Activated naive CD4-positive, alpha-beta T cell treated with anti-CD3 and anti-CD28 coated beads for 36 hours (primary cell): ENCODE measurements at regions not wholly inside any gene's neighbourhood (a gene's known extent, or its start where the extent isn't known, plus 50 kb on each side); places are given as distances from the start of the nearest gene placed in this dataset.
"Not testable (repeated sequence)": the region's sequence is repeated elsewhere in the genome, so short reads cannot be mapped to it uniquely, and the experiment has no call there.

Experiments
- CTCF ChIA-PET: fragments of 350-600 bp; sonication (Branson Sonifier 250); formaldehyde crosslinking; loops from one replicate; lab custom pipeline; 2021; ENCODE audit warnings: antibody characterized with exemption; lab: Charles Lee
- DNase-seq: peaks from one replicate; pipeline ENCODE4 v3.0.0-alpha.2; 2020
- H3K27ac Mint-ChIP-seq: one replicate; pipeline ENCODE4 v1.8.0; 2021; ENCODE audit warnings: mild to moderate bottlenecking, mixed read lengths
- H3K27me3 Mint-ChIP-seq: one replicate; pipeline ENCODE4 v1.8.0; 2021; ENCODE audit warnings: low read depth, mixed read lengths
- H3K36me3 Mint-ChIP-seq: one replicate; pipeline ENCODE4 v1.8.0; 2021; ENCODE audit warnings: low read depth, mixed read lengths
- H3K4me1 Mint-ChIP-seq: one replicate; pipeline ENCODE4 v1.8.0; 2021; ENCODE audit warnings: low read depth, mixed read lengths
- H3K4me3 Mint-ChIP-seq: one replicate; pipeline ENCODE4 v1.8.0; 2021; ENCODE audit warnings: mild to moderate bottlenecking, moderate library complexity, mixed read lengths
- H3K9me3 Mint-ChIP-seq: one replicate; pipeline ENCODE4 v1.8.0; 2021; ENCODE audit warnings: mixed read lengths
- intact Hi-C: fragments of 100-400 bp; cut with micrococcal nuclease; formaldehyde crosslinking; loops from one replicate; pipeline ENCODE4 v1.15.1; 2023

DNA sequence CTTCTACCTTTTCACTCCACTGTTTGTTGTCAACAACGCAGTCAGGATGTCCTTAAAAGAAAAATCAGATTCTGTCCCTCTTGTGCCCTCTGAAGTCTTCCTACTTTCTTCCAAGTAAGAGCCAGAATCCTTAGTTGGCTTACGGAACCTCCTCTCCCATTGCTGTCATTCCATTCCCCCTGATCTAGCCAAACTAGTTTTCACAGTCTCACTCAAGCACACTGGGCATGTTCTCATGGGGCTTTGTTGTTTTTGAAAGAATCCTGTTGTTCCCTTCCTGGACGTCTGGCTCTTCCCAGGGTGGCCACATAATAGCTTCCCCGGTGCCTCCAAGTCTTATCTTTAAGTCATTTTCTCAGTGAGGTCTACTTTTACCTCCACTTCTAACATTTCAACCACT is 158.6 kb upstream of the ELAC2 start:
- H3K4me3 Mint-ChIP-seq: no peak overlapping the region
- no peak overlapping the region for H3K27ac Mint-ChIP-seq
- peaks cover 22% of the 10 kb centered on the region for H3K9me3 Mint-ChIP-seq
- no peaks in the 10 kb centered on the region for H3K36me3 Mint-ChIP-seq
- DNase-seq: no peak
- H3K4me1 Mint-ChIP-seq: no peaks in the 10 kb centered on the region
- CTCF ChIA-PET: no interaction called here
- intact Hi-C loops: no loop called here
- peaks cover 4% of the 10 kb centered on the region for H3K27me3 Mint-ChIP-seq

DNA sequence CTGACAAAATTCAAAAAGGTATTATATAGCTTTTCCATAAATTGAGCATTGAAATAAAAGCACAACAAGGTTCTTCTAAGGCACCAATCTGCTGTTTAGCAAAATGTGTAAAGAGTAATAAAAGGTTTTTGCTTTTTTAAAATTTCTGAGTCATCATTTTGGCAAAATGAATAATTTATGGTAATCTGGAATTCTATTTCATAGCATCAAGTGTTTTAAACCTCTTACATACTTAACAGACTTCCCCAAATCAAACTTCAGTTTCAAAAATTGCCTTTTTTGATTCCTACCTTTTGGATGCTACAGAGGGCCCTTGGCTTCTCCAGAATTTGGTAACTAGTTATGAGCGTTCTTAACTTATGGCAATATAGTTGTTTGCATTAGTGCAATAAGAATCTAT is 154.0 kb upstream of the ELAC2 start:
- CTCF ChIA-PET: no interaction called here
- H3K9me3 Mint-ChIP-seq: peaks cover 30% of the 10 kb centered on the region
- intact Hi-C loops: no loop called here
- no peaks in the 10 kb centered on the region for H3K36me3 Mint-ChIP-seq
- no peaks in the 10 kb centered on the region for H3K4me1 Mint-ChIP-seq
- no peaks in the 10 kb centered on the region for H3K27me3 Mint-ChIP-seq
- H3K4me3 Mint-ChIP-seq: no peak overlapping the region
- no peak overlapping the region for H3K27ac Mint-ChIP-seq
- DNase-seq: no peak

GRCh38 chr17:13162361-13162760 is 144.5 kb upstream of the ELAC2 start:
- Mint-ChIP-seq H3K4me3 (no peak overlapping the region), H3K27me3 (peaks cover 9% of the 10 kb centered on the region), H3K4me1 (no peaks in the 10 kb centered on the region), H3K36me3 (no peaks in the 10 kb centered on the region), H3K27ac (no peak overlapping the region), H3K9me3 (no peaks in the 10 kb centered on the region)
- intact Hi-C loops: no loop called here
- no peak for DNase-seq
- CTCF ChIA-PET: no interaction called here

DNA sequence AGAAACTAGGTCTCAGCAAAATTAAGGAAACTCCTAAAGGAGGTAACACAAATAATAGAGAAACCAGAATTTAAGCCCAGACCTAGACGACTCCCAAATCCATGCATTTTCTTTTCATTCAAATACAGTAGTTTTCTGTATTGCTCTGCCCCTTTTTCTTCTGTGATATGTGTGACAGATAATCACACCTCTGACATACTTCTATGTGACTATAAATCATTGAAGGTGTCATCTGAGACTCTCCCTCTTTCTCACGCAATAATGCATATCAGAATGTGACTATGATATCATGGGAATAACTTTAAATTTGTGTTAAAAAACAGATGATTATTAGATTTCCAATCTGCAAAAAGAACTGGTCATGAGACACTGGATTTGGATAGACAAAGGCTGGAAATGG is 143.0 kb upstream of the ELAC2 start:
- CTCF ChIA-PET: no interaction called here
- H3K9me3 Mint-ChIP-seq: no peaks in the 10 kb centered on the region
- intact Hi-C loops: no loop called here

GRCh38 chr17:13160296-13160695 is 142.5 kb upstream of the ELAC2 start:
- intact Hi-C loops: no loop called here
- DNase-seq: no peak
- Mint-ChIP-seq H3K4me1 (no peaks in the 10 kb centered on the region), H3K4me3 (no peak overlapping the region), H3K36me3 (no peaks in the 10 kb centered on the region), H3K27me3 (peaks cover 2% of the 10 kb centered on the region), H3K27ac (no peak overlapping the region), H3K9me3 (no peaks in the 10 kb centered on the region)
- CTCF ChIA-PET: no interaction called here

More for the DNA sequence above, 143.0 kb upstream of the ELAC2 start:
- Mint-ChIP-seq H3K36me3 (no peaks in the 10 kb centered on the region), H3K27me3 (peaks cover 3% of the 10 kb centered on the region), H3K27ac (no peak overlapping the region), H3K4me3 (no peak overlapping the region), H3K4me1 (no peaks in the 10 kb centered on the region)
- DNase-seq: no peak

DNA sequence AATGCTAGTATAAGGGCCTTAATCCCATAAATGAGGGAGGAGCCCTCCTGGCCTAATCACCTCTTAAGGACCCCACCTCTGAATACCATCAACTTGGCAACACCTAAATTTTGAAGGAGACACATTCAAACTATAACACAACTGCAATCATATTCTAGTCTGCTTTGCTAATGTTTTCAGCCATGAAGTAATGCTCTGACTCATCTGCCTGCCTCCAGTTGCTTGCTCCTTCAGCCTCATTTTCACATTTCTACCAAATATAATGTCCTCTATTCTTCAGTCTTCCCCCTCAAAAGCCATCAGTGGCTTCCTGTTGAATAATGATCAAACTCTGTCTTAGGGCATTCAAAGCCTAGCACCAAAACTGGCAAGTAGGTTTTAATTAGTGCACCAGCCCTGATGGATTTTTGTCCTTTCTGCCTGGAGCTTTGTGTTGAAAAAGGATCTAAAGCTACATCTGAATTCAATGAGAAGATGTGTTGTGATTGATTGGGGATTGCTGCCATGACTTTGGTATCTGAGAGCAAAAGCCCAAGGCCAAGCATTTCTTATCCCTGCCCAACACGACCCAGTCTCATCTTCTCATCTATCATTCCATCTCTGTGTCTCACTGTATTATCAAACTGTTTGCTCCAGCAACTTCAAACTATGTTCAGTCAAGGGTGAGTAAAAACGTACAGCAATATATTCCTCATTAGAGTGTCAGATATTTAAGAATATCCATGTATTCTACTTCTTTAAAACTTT is 140.8 kb upstream of the ELAC2 start:
- Mint-ChIP-seq H3K36me3 (no peaks in the 10 kb centered on the region), H3K9me3 (no peaks in the 10 kb centered on the region), H3K4me1 (no peaks in the 10 kb centered on the region), H3K27ac (no peak overlapping the region), H3K27me3 (peaks cover 2% of the 10 kb centered on the region), H3K4me3 (no peak overlapping the region)
- DNase-seq: no peak
- CTCF ChIA-PET: no interaction called here
- intact Hi-C loops: no loop called here

DNA sequence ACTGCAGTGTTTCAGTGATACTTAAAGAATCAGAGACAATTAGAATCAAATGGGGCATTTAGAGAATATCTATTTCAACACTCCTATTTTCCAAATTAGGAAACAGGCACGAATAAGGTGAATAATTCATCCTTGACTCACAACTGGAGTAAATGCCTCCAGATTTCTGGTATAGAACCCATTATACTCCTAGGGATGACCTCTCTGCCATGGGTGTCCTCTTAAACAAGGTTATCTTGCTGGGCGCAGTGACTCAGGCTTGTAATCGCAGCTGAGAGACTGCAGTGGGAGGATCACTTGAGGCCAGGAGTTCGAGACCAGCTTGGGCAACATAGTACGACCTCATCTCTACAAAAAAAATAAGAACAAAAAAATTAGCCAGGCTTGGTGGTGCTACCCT is 139.8 kb upstream of the ELAC2 start:
- intact Hi-C loops: no loop called here
- H3K27me3 Mint-ChIP-seq: peaks cover 2% of the 10 kb centered on the region
- no peaks in the 10 kb centered on the region for H3K4me1 Mint-ChIP-seq
- no peaks in the 10 kb centered on the region for H3K36me3 Mint-ChIP-seq
- CTCF ChIA-PET: no interaction called here
- no peak overlapping the region for H3K27ac Mint-ChIP-seq
- no peak for DNase-seq
- H3K9me3 Mint-ChIP-seq: no peaks in the 10 kb centered on the region
- H3K4me3 Mint-ChIP-seq: no peak overlapping the region

GRCh38 chr17:13154930-13155329 is 137.1 kb upstream of the ELAC2 start:
- DNase-seq: no peak
- no peaks in the 10 kb centered on the region for H3K4me1 Mint-ChIP-seq
- no peak overlapping the region for H3K4me3 Mint-ChIP-seq
- H3K27me3 Mint-ChIP-seq: no peaks in the 10 kb centered on the region
- intact Hi-C loops: no loop called here
- no peaks in the 10 kb centered on the region for H3K36me3 Mint-ChIP-seq
- H3K9me3 Mint-ChIP-seq: no peaks in the 10 kb centered on the region
- H3K27ac Mint-ChIP-seq: no peak overlapping the region
- CTCF ChIA-PET: no interaction called here

DNA sequence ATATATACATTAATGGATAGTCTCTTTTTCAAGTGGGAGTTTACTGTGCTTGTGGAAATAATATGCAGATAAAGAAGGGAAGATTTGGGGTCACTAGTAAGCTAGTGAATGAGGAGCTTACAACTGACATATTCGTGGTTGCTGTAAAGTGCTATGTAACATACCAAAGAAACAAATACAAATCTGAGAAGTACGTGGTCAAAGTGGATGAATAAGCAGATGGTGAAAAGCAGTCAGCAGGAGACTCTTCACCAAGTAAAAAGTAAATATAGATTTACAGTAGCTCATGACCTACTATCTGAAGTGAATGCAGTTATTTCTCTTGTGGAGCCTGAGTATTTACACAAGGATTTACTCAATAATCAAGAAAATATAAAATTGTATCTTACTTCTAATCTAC is 136.6 kb upstream of the ELAC2 start:
- CTCF ChIA-PET: no interaction called here
- Mint-ChIP-seq H3K4me1 (no peaks in the 10 kb centered on the region), H3K27ac (no peak overlapping the region), H3K4me3 (no peak overlapping the region), H3K9me3 (no peaks in the 10 kb centered on the region), H3K27me3 (no peaks in the 10 kb centered on the region), H3K36me3 (no peaks in the 10 kb centered on the region)
- DNase-seq: no peak
- intact Hi-C loops: no loop called here

GRCh38 chr17:13153036-13153435 is 135.2 kb upstream of the ELAC2 start:
- H3K27ac Mint-ChIP-seq: no peak overlapping the region
- H3K4me3 Mint-ChIP-seq: no peak overlapping the region
- no peak for DNase-seq
- CTCF ChIA-PET: no interaction called here
- H3K9me3 Mint-ChIP-seq: no peaks in the 10 kb centered on the region
- H3K27me3 Mint-ChIP-seq: no peaks in the 10 kb centered on the region
- H3K36me3 Mint-ChIP-seq: no peaks in the 10 kb centered on the region
- no peaks in the 10 kb centered on the region for H3K4me1 Mint-ChIP-seq
- intact Hi-C loops: no loop called here

- no peaks in the 10 kb centered on the region for H3K27me3 Mint-ChIP-seq
- DNase-seq: no peak
- CTCF ChIA-PET: no interaction called here
- H3K9me3 Mint-ChIP-seq: no peaks in the 10 kb centered on the region
- intact Hi-C loops: no loop called here
- H3K27ac Mint-ChIP-seq: no peak overlapping the region
- no peaks in the 10 kb centered on the region for H3K4me1 Mint-ChIP-seq
- H3K4me3 Mint-ChIP-seq: no peak overlapping the region
- H3K36me3 Mint-ChIP-seq: no peaks in the 10 kb centered on the region
Measured at GRCh38 chr17:13152501-13152900, 134.7 kb upstream of the ELAC2 start.

DNA sequence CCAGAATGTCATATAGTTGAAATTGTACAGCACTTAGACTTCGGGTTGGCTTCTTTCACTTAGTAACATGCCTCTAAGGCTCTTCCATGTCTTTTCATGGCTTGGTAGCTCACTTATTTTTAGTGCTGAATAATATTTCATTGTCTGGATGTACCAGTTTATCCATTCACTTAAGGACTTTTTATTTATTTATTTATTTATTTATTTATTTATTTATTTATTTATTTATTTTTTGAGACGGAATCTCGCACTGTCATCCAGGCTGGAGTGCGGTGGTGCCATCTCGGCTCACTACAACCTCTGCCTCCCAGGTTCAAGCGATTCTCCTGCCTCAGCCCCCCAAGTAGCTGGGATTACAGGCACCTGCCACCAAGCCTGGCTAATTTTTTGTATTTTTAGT is 132.9 kb upstream of the ELAC2 start:
- H3K9me3 Mint-ChIP-seq, CTCF ChIA-PET, H3K4me1 Mint-ChIP-seq, H3K36me3 Mint-ChIP-seq, H3K27ac Mint-ChIP-seq, intact Hi-C loops, H3K4me3 Mint-ChIP-seq, H3K27me3 Mint-ChIP-seq, DNase-seq: not testable (repeated sequence)

DNA sequence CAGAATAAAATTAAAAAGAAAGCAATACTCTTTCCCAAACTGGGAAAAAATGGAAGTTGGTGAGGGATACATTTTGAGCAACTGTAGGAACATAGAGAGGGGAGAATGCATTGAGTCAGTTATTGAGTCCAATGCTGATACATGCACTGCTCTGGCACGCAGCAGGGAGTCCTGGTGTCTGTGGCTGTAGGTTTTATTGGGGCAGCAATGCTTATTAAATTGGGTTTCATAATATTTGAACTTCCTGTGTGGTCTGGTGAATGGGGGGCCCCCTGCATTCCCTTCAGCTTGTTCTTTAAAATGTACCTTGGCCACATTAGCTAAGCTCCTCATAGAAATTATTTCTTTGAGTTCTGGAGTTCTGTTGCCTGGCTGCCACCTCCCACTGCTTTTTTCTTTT is 125.2 kb upstream of the ELAC2 start:
- Mint-ChIP-seq H3K4me1 (no peaks in the 10 kb centered on the region), H3K4me3 (no peak overlapping the region), H3K27ac (no peak overlapping the region), H3K36me3 (peaks cover 1% of the 10 kb centered on the region), H3K9me3 (peaks cover 11% of the 10 kb centered on the region), H3K27me3 (peaks cover 6% of the 10 kb centered on the region)
- DNase-seq: no peak
- CTCF ChIA-PET: no interaction called here
- intact Hi-C loops: no loop called here
